ENCODE measurements at regions not wholly inside any gene's neighbourhood (a gene's known extent, or its start where the extent isn't known, plus 50 kb on each side); places are given as distances from the start of the nearest gene placed in this dataset.

DNA sequence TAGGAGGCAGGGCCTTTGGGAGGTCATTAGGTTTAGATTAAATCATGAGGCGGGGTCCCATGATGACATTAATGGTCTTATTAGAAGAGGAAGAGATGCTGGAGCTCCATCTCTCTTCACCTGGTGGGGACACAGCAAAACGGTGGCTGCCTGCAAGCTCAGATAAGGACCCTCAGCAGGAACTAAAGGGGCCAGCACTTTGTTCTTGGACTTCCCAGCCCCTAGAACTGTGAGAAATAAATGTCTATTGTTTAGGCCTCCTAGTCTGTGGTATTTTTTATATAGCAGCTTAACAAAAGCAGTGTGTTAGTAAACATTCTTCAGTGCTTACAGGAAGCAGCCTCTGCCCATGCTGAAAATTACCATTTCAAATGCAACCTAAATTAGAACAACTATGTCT lies 157.6 kb downstream of the FOXA2 start:
- H3K27me3 ChIP-seq (ENCODE audit: low read depth), result no peaks in the 10 kb centered on the region
- H3K36me3 ChIP-seq (replicated peaks), result no peaks in the 10 kb centered on the region
- in situ Hi-C loops (cut with MboI; ENCODE audit: low sequenced_read_pairs), result no loop called here

DNA sequence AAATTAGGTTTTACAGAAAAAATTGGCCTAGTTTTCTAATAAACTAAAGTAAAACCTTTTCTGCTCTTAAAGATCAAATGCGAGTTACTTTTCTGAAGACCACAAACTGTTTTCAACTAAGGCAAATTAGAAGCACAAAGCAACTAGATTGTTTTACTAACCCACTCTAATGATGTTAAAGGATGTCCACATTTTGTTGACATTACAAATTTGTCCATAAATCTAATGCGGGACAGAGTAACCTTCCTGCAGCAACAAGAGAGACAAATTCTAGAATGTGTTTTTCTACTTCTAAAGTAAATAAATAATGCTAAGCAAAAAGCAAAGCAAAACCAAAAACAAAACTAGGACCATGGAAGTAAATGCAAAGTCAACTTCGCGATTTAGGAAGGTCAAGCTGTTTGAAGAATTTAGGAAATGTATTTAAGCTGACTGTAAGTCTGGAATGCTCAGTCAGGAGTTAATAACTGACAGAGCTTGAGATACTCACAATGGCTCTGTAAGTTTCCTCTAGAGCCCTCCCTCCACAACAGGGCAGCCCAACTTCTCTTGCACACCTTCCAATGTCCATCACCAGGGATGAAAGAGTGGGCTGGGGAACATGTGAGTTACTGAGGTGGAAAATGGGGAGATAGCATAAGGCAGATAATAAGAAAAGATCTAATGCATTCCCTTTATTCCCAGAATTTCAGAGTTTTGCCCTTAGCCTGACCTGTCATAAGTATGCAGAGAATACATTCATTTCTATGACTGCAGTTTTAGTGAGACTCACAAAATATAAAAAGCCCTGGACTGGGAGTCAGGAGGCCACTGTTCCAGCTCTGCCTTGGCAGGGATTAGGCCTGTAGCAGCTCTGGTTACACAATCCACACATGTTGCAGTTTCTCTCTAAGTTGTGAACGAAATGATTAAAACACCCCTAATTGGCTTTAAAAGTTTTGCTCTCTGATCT lies 158.8 kb downstream of the FOXA2 start:
- no peak for DNase-seq (ENCODE audit: low spot score in 2 of 2)
- Histone ChIP-seq H3K36me3 (replicated peaks) (no peaks in the 10 kb centered on the region), H3K27me3 (ENCODE audit: low read depth) (no peaks in the 10 kb centered on the region), H3K9me3 (no peaks in the 10 kb centered on the region), H3K4me1 (no peaks in the 10 kb centered on the region), H3K4me3 (no peak overlapping the region)
- in situ Hi-C loops (cut with MboI; ENCODE audit: low sequenced_read_pairs), result no loop called here

More for the DNA sequence above, 157.6 kb downstream of the FOXA2 start:
- no peak for DNase-seq (ENCODE audit: low spot score in 2 of 2)
- Histone ChIP-seq H3K4me1 (no peaks in the 10 kb centered on the region), H3K4me3 (no peak overlapping the region), H3K9me3 (no peaks in the 10 kb centered on the region)

DNA sequence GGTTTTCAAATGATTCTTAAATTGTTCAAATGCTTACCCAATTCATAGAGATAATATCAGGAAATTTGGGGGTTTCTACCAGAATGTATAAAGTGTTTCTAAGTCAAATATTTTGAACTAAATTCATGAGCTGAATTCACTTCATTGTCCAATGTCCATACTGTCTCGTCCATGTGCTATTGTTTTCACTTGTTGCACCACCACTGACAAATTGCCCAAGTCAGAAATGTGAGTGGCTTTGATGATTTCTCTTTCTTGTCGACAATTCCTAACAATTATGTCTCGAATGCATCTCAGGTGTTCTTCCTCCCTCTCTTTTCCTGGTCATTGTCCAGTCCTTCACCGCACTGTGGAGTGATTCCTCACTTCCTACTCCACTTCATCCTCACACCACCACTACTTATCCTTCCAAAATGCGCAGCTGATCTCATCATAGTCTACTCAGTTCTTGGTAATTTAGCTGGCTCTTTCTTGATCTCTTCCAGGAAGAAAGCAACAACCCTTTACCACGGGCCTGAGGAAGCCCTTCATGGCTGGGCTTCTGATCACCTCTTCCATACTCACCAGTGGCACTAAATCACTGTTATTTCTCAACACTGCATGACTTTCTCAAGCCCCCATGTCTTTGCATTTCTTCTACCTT lies 161.1 kb downstream of the FOXA2 start:
- H3K36me3 ChIP-seq (replicated peaks), result no peaks in the 10 kb centered on the region
- DNase-seq (ENCODE audit: low spot score in 2 of 2), result no peak
- no peaks in the 10 kb centered on the region for H3K27me3 ChIP-seq (ENCODE audit: low read depth)
- no peaks in the 10 kb centered on the region for H3K9me3 ChIP-seq
- in situ Hi-C loops (cut with MboI; ENCODE audit: low sequenced_read_pairs), result no loop called here
- no peaks in the 10 kb centered on the region for H3K4me1 ChIP-seq
- no peak overlapping the region for H3K4me3 ChIP-seq

- no peaks in the 10 kb centered on the region for H3K9me3 ChIP-seq
- in situ Hi-C loops (cut with MboI; ENCODE audit: low sequenced_read_pairs), result no loop called here
- no peaks in the 10 kb centered on the region for H3K36me3 ChIP-seq (replicated peaks)
- no peaks in the 10 kb centered on the region for H3K27me3 ChIP-seq (ENCODE audit: low read depth)
- no peaks in the 10 kb centered on the region for H3K4me1 ChIP-seq
- DNase-seq (ENCODE audit: low spot score in 2 of 2), result no peak
- H3K4me3 ChIP-seq, result no peak overlapping the region
Measured at GRCh38 chr20:22420116-22420598, 164.2 kb downstream of the FOXA2 start.

GRCh38 chr20:22418738-22419137 lies 165.6 kb downstream of the FOXA2 start:
- DNase-seq (ENCODE audit: low spot score in 2 of 2), result no peak

GRCh38 chr20:22414305-22414742 lies 170.0 kb downstream of the FOXA2 start:
- Histone ChIP-seq H3K4me1 (no peaks in the 10 kb centered on the region), H3K27me3 (ENCODE audit: low read depth) (no peaks in the 10 kb centered on the region), H3K36me3 (replicated peaks) (no peaks in the 10 kb centered on the region), H3K9me3 (peaks cover 2% of the 10 kb centered on the region; the same call in 1 of the 2 replicates), H3K4me3 (no peak overlapping the region)
- in situ Hi-C loops (cut with MboI; ENCODE audit: low sequenced_read_pairs), result no loop called here
- no peak for DNase-seq (ENCODE audit: low spot score in 2 of 2)

More at GRCh38 chr20:22418738-22419137, 165.6 kb downstream of the FOXA2 start:
- Histone ChIP-seq H3K4me1 (no peaks in the 10 kb centered on the region), H3K36me3 (replicated peaks) (no peaks in the 10 kb centered on the region), H3K4me3 (no peak overlapping the region), H3K9me3 (no peaks in the 10 kb centered on the region), H3K27me3 (ENCODE audit: low read depth) (no peaks in the 10 kb centered on the region)
- in situ Hi-C loops (cut with MboI; ENCODE audit: low sequenced_read_pairs), result no loop called here

- in situ Hi-C loops (cut with MboI; ENCODE audit: low sequenced_read_pairs), result no loop called here
- no peak for DNase-seq (ENCODE audit: low spot score in 2 of 2)
Measured at GRCh38 chr20:22412977-22413868, 171.1 kb downstream of the FOXA2 start.

DNA sequence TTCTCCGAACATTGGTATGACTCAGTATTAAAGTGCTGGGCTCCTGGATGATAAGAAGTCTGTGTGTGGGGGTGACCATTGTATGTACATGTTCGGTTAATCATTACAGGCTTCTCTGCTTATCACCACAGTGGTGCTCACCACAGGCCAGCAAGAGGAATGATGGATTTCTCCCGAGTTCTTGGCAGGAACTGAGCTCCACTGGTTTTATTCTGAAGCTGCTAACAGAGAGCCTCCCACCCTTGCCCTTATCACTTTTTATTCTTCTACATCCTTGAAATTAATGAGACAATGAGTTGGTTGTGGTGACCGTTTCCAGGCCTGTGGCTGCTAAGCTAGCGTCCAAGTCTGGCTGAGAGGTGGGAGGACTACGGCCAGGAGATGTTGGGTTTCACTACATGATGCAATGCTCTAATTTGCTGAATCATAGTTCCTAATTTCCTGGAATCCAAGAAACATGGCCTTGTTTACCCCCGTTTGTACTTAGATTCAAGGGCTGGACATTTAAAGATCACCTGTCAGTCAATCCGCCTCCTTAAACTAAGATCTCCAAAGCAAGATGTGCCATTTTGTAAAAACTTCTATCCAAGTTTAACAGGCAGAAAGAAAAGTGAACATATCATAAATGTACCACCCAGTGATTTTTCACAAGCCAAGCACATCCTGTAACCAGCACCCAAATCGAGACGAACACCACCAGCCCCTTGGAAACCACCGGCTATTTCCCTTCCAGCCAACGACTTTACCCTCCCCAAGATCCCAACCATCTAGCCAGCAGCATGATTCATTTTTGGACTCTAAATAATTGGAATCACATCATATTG lies 172.5 kb downstream of the FOXA2 start:
- in situ Hi-C loops (cut with MboI; ENCODE audit: low sequenced_read_pairs), result no loop called here
- no peaks in the 10 kb centered on the region for H3K36me3 ChIP-seq (replicated peaks)
- peaks cover 2% of the 10 kb centered on the region; the same call in 1 of the 2 replicates for H3K9me3 ChIP-seq
- DNase-seq (ENCODE audit: low spot score in 2 of 2), result no peak
- H3K4me3 ChIP-seq, result no peak overlapping the region
- no peaks in the 10 kb centered on the region for H3K4me1 ChIP-seq
- no peaks in the 10 kb centered on the region for H3K27me3 ChIP-seq (ENCODE audit: low read depth)

More at GRCh38 chr20:22412977-22413868, 171.1 kb downstream of the FOXA2 start:
- no peak overlapping the region for H3K4me3 ChIP-seq
- H3K9me3 ChIP-seq, result peaks cover 2% of the 10 kb centered on the region; the same call in 1 of the 2 replicates
- no peaks in the 10 kb centered on the region for H3K27me3 ChIP-seq (ENCODE audit: low read depth)
- no peaks in the 10 kb centered on the region for H3K36me3 ChIP-seq (replicated peaks)
- no peaks in the 10 kb centered on the region for H3K4me1 ChIP-seq

DNA sequence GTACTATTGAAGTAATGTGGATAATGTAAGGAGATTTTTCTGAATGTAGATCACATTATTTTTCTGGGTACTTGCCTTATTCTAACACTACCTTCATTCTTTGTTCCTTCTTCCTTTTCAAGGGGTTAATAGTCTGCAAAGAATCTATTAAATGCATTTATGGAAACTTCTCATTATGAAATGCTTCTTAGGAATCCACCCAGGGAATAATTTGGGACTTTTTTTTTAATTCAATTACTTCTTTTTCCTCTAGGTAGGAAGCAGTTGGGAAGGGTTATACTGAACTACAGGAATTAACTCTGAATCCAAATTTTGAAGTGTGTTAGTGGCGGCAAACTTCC lies 173.1 kb downstream of the FOXA2 start:
- Histone ChIP-seq H3K36me3 (replicated peaks) (no peaks in the 10 kb centered on the region), H3K9me3 (peaks cover 2% of the 10 kb centered on the region; the same call in 1 of the 2 replicates), H3K27me3 (ENCODE audit: low read depth) (no peaks in the 10 kb centered on the region), H3K4me1 (no peaks in the 10 kb centered on the region), H3K4me3 (no peak overlapping the region)
- DNase-seq (ENCODE audit: low spot score in 2 of 2), result no peak
- in situ Hi-C loops (cut with MboI; ENCODE audit: low sequenced_read_pairs), result no loop called here

DNA sequence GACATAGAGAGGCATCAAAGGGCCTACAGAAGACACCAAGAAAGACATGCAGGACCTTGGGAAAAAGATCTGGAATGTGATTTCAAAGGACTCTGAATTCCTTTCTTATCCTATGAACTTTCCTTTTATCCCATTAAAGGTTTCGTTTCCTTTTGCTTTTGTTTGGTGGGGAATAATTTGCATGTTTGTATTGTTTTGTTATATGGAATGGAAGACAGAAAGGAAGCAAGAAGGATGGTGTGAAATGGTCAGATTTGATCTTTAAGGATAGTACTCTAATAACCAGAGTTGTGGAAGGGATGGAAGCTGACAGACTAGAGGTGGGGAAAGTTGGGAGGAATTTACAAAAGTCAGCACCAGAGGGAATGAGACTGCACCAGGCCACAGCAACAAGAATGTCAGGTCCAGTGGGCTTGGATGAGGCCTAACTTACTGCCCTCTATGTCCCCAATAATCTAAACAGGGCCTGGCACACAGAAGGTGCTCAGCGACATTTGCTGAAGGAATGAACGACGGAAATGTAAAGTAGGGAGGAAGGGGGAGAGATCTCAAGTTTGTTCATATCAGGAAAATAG lies 173.7 kb downstream of the FOXA2 start:
- Histone ChIP-seq H3K9me3 (peaks cover 2% of the 10 kb centered on the region; the same call in 1 of the 2 replicates), H3K4me3 (no peak overlapping the region), H3K4me1 (no peaks in the 10 kb centered on the region), H3K36me3 (replicated peaks) (no peaks in the 10 kb centered on the region), H3K27me3 (ENCODE audit: low read depth) (no peaks in the 10 kb centered on the region)
- no peak for DNase-seq (ENCODE audit: low spot score in 2 of 2)
- in situ Hi-C loops (cut with MboI; ENCODE audit: low sequenced_read_pairs), result no loop called here

DNA sequence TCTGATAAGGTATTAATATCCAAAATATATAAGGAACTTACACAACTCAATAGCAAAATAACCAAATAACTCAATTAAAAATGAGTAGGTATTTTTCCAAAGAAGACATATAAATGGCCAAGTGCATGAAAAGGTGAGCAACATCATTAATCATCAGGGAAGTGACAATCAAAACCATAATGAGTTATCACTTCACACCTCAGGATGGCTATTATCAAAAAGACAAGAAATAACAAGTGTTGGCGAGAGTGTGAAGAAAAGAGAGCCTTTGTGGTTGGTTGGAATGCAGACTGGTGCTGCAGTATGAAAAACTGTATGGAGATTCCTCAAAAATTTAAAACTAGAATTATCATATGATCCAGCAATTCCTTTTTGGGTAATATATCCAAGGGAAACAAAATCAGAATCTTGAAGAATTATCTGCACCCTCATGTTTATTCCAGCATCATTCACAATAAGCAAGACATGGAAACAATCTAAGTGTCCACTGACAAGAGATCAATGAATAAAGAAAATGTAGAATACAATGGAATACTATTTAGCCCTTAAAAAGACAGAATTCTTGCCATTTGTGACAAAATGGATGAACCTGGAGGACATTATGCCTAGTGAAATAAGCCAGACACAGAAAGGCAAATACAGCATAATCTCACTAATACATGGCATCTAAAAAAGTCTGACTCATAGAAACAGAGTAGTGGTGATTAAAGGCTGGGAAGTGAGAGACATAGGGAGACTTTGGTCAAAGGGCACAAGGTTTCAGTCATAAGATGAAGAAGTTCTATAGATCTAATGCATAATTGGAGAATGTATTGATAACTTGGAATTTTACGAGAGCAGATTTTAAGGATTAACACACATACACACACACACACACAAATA lies 175.6 kb downstream of the FOXA2 start:
- H3K4me1 ChIP-seq, result no peaks in the 10 kb centered on the region
- in situ Hi-C loops (cut with MboI; ENCODE audit: low sequenced_read_pairs), result no loop called here
- no peak for DNase-seq (ENCODE audit: low spot score in 2 of 2)

More for the DNA sequence above, 175.6 kb downstream of the FOXA2 start:
- peaks cover 2% of the 10 kb centered on the region; the same call in 1 of the 2 replicates for H3K9me3 ChIP-seq
- H3K27me3 ChIP-seq (ENCODE audit: low read depth), result no peaks in the 10 kb centered on the region
- no peak overlapping the region for H3K4me3 ChIP-seq
- no peaks in the 10 kb centered on the region for H3K36me3 ChIP-seq (replicated peaks)
